ENCODE measurements at regions not wholly inside any gene's neighbourhood (a gene's known extent, or its start where the extent isn't known, plus 50 kb on each side); places are given as distances from the start of the nearest gene placed in this dataset.

DNA sequence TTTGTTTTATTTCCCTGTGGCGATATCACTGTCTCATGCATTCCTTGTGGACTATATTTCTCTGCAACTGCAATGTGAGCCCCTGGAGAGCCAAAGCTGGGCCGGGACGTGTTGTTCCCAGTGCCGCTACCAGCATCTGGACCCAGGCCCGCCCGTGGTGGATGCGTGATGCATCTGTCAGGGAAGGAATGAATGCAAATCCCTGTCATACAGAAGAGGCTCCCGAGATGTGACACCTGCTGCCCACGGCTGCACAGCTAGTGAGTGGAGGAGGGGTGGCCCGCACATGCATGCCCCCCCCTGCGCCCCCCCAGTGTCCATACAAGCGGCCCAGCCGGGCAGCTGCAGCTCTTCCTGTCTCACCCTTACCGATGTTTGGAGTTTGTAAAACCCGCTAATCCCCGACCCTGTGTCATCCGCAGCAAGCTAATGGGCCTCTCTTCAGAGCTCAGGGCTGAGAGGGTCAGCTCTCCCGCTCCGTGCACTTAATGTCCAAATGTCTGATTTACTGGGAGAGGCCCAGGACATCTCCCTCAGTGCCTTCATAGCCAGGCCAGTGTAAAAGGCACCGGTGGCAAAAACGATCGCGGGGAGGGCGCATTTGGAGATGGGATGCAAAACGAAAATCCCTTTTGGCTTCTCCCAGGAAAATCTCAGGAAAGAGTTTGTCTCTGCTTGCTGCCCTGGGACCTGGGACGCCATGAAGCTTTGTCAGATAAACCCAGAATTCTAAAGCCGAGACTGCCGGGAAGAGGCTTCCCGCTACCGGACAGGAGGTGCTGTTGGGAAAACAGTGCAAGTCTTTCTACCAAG, 91.8 kb downstream of the FOXL1 start:
- DNase-seq = no peak
- H3K27ac Mint-ChIP-seq = no peak overlapping the region
- peaks cover 31% of the 10 kb centered on the region for H3K27me3 Mint-ChIP-seq

DNA sequence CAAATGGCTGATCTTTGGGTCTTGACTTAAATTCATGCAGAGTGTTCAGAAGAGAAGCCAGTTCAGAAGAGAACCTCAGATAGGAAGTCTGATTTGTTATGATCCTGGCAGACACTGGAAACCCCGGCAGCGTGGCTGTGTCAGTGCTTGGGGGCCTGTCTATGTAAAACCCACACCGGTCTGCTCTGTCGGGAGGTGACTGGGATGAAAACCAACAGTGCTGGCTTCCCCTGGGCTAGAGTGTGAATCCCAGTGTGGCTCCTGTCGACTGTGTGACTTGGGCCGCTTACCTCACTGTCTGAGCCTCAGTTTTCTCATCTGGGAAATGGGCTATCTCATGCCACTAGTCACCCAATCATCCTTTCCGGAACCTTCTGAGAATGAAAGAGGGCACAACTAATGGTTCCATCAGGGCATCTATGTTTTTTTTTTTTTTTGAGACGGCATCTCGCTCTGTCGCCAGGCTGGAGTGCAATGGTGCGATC, 92.4 kb downstream of the FOXL1 start:
- Mint-ChIP-seq H3K27me3 (peaks cover 30% of the 10 kb centered on the region), H3K36me3 (ENCODE audit: low read depth) (no peaks in the 10 kb centered on the region), H3K27ac (no peak overlapping the region), H3K4me1 (peaks cover 5% of the 10 kb centered on the region), H3K9me3 (peaks cover 8% of the 10 kb centered on the region), H3K4me3 (no peak overlapping the region)
- DNase-seq = no peak
- no peak for ATAC-seq

More for the DNA sequence above, 91.8 kb downstream of the FOXL1 start:
- Mint-ChIP-seq H3K4me3 (no peak overlapping the region), H3K4me1 (peaks cover 9% of the 10 kb centered on the region), H3K36me3 (ENCODE audit: low read depth) (no peaks in the 10 kb centered on the region), H3K9me3 (peaks cover 8% of the 10 kb centered on the region)
- no peak for ATAC-seq

DNA sequence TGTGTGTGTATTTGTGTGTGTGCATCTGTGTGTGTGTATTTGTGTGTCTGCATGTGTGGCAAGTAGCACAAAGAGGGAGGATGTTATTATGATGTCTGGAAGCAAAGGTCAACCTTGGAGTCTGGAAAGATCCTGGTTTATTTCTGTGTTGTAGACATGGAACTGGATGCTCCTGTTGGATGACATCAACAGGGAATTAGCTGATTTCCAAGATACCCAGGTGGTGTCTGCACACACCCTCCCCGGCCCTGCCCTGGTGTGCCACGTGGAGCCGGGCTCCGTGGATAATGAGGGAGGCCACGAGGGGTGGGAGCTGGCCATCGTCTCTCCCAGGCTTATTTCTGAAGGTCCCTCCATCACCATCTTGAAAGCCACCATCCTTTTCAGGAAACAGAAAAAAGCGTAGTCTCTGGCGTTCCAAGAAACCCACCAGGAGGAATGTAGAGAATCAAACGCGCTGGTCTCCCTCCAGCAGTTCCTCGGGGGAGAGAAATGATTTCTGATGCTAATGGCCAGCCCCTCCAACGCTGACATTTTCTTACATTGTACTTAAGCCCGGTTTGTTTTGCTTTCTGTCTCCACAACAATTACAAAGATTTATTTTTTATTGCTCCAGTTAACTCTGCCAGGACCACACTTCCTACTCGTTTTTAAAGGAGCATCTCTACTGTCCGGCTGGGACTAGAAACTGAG, 93.3 kb downstream of the FOXL1 start:
- Mint-ChIP-seq H3K9me3 (peaks cover under 1% of the 10 kb centered on the region), H3K4me1 (peaks cover 5% of the 10 kb centered on the region), H3K27ac (no peak overlapping the region), H3K36me3 (ENCODE audit: low read depth) (no peaks in the 10 kb centered on the region), H3K4me3 (no peak overlapping the region), H3K27me3 (peaks cover 27% of the 10 kb centered on the region)
- DNase-seq (no peak), ATAC-seq (no peak)

DNA sequence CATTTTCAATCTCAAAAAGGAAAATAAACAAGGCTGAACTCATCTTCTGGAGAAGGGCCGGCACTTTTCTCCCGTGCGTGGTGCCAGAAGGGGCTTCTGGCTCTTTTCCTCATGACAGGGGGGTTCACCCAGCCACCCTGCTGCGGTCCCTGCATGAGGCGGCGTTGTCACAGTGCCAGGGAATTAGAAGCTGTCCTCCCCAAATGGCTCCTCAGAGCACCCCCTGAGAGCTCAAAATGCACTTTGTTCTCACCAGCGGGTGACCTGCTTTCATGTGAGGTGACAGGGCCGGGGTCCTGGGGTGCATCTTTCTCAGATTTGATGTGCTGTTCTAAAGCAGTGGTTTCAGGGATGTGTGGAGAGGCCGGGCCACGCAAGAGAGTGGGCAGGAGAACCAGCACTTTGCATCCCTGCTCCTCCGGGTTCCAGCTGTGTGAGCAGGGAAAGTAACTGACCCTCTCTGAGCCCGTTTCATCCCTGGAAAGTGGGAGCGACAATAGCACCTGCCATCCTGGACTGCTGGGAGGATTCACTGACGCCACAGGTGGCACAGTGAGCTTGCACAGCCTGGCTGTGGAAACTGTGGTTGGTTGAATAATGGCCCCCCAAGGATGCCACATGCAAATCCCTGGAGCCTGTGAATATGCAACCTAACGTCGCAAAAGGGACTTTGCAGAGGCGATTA, 94.0 kb downstream of the FOXL1 start:
- Mint-ChIP-seq H3K27ac (no peak overlapping the region), H3K4me1 (peaks cover 5% of the 10 kb centered on the region), H3K9me3 (no peaks in the 10 kb centered on the region), H3K27me3 (peaks cover 25% of the 10 kb centered on the region), H3K36me3 (ENCODE audit: low read depth) (no peaks in the 10 kb centered on the region), H3K4me3 (no peak overlapping the region)
- no peak for ATAC-seq
- DNase-seq = no peak

DNA sequence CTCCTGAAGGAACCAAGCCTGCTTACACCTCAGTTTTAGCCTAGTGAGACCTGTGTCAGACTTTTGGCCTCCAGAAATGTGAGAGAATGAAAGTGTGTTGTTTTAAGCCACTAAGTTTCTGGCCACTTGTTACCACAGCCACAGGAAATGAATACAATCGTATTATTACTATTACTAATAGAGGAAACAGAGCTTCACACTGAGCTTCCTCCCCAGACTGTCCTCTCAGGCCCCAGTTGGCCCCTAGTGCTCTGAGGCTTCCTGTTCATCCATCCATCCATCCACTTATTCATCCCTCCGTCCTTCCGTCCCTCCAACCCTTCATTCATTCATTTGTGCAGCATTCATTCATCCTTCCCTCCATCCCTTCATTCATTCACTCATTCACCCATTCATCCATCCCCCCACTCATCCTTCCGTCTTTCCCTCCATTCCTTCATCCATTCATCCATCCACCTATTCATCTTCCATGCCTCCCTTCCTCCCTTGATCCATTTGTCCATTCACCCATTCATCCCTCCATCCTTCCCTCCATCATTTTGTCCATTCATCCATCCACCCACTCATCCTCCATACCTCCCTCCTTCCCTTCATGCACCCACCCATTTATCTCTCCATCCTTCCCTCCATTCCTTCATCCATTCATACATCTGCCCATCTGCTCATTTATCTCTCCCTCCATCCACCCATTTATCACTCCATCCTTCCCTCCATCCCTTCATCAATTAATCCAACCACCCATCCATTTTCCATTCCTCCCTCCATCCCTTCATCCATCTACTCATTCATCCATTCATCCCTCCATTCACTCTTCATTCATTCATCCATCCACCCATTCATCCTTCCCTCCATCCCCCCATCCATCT, 95.0 kb downstream of the FOXL1 start:
- Mint-ChIP-seq H3K4me3 (no peak overlapping the region), H3K4me1 (peaks cover 5% of the 10 kb centered on the region), H3K36me3 (ENCODE audit: low read depth) (no peaks in the 10 kb centered on the region), H3K27me3 (peaks cover 16% of the 10 kb centered on the region), H3K27ac (no peak overlapping the region), H3K9me3 (no peaks in the 10 kb centered on the region)
- ATAC-seq (no peak), DNase-seq (no peak)

DNA sequence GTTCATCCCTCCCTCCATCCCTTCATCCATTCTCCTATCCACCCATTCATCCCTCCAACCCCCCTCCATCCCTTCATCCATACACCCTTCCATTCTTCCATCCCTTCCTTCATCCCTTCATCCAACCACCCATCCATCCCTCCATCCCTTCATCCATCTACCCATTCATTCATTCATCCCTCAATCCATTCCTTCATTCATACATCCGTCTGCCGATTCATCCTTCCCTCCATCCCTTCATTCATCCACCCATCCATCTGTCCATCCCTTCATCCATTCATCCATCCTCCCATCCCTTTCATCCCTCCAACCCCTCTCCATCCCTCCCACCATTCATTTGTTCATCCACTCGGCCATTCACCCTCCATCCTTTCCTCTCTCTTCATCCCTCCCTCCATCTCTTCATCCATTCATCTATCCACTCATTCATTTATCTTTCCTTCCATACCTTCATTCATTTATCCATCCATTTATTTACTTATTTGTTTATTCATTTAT, 95.7 kb downstream of the FOXL1 start:
- DNase-seq (no peak), ATAC-seq (no peak)
- H3K36me3 Mint-ChIP-seq (ENCODE audit: low read depth) = no peaks in the 10 kb centered on the region
- H3K27ac Mint-ChIP-seq = no peak overlapping the region
- peaks cover 9% of the 10 kb centered on the region for H3K27me3 Mint-ChIP-seq
- H3K9me3 Mint-ChIP-seq = no peaks in the 10 kb centered on the region
- no peak overlapping the region for H3K4me3 Mint-ChIP-seq
- H3K4me1 Mint-ChIP-seq = peaks cover 3% of the 10 kb centered on the region

DNA sequence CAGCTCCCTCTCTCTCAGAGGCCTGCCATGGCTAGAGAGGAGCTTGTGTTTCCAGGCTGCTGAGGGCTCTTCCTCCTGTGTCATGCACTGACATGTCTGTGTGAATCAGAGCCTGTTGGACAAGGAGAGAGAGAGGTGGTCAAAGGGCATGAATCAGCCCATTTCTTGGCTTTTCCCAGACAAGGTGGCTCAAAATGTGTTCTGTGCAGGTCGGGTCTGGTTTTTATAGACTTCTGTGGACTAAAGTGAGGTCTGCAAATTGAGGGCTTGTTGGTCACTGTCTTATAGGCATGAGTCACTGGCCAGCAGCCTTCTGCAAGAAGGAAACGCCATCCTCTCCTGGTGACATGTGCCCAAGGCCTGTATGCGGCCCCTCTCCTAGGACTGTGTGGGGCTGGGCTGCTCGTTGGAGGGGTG, 97.9 kb downstream of the FOXL1 start:
- Mint-ChIP-seq H3K9me3 (peaks cover 6% of the 10 kb centered on the region), H3K27me3 (peaks cover 16% of the 10 kb centered on the region), H3K4me1 (no peaks in the 10 kb centered on the region), H3K4me3 (no peak overlapping the region), H3K27ac (no peak overlapping the region), H3K36me3 (ENCODE audit: low read depth) (no peaks in the 10 kb centered on the region)
- DNase-seq (no peak), ATAC-seq (no peak)

DNA sequence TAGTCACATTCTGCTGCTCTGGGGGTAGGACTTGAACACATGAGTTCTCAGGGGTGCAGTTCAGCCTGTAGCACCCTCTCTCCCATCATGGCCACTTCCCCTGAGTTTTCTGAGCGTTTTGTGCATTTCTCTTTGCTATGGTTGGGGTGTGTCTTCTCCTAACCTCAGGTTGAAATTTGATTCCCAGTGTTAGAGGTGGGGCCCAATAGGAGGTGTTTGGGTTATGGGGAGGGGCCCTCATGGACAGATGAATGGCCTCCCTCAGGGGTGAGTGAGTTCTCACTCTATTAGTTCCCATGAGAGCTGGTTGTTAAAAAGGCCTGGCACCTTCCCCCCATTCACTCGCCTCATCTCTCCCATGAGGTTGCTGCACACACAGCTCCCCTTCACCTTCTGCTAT, 101.1 kb downstream of the FOXL1 start:
- DNase-seq = no peak

DNA sequence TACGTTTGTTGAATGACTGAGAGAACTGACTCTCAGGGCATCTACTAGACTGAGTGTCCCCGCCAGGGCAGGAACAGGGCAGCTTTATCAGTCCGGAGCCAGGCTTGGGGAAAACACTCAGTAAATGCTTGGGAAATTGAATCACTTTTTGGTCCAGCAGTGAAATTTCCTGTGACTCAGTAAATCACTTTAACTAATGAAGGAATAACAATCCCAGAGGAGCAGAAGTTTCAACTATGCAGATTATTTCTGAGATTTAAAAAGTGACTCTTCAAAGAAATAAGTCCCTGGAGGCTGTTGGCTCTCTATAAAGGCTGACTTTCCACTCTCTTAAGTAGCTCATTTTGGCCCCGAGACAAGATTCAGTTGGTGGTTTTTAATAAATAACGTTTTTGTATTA, 101.8 kb downstream of the FOXL1 start:
- no peaks in the 10 kb centered on the region for H3K36me3 Mint-ChIP-seq (ENCODE audit: low read depth)
- no peak for ATAC-seq
- no peak for DNase-seq
- no peaks in the 10 kb centered on the region for H3K4me1 Mint-ChIP-seq
- H3K9me3 Mint-ChIP-seq = peaks cover 6% of the 10 kb centered on the region
- peaks cover 25% of the 10 kb centered on the region for H3K27me3 Mint-ChIP-seq
- no peak overlapping the region for H3K27ac Mint-ChIP-seq
- no peak overlapping the region for H3K4me3 Mint-ChIP-seq

More for the DNA sequence above, 101.1 kb downstream of the FOXL1 start:
- ATAC-seq = no peak
- Mint-ChIP-seq H3K4me1 (no peaks in the 10 kb centered on the region), H3K9me3 (peaks cover 6% of the 10 kb centered on the region), H3K36me3 (ENCODE audit: low read depth) (no peaks in the 10 kb centered on the region), H3K4me3 (no peak overlapping the region), H3K27ac (no peak overlapping the region), H3K27me3 (peaks cover 25% of the 10 kb centered on the region)

DNA sequence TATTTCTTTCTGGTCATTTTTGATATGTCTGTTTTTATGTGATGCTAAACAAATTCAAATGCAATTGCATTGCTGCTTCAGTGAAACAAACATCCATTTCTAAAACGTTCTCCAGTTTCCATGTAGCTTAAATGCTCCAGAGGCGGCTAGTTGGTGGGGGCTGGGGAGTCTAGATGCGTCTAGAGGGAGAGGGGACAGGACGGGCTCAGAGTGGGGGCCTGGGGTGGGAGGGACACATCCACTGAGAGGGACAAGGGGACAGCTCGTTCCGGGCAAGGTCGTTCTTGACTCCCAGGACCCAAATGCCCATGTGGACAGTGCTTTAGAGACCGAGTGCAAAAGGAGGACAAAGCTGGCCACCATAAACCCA, 102.3 kb downstream of the FOXL1 start:
- DNase-seq = no peak
- H3K4me1 Mint-ChIP-seq = no peaks in the 10 kb centered on the region
- H3K27ac Mint-ChIP-seq = no peak overlapping the region
- peaks cover 27% of the 10 kb centered on the region for H3K27me3 Mint-ChIP-seq
- no peak overlapping the region for H3K4me3 Mint-ChIP-seq
- H3K36me3 Mint-ChIP-seq (ENCODE audit: low read depth) = no peaks in the 10 kb centered on the region
- peaks cover 6% of the 10 kb centered on the region for H3K9me3 Mint-ChIP-seq
- ATAC-seq = no peak

DNA sequence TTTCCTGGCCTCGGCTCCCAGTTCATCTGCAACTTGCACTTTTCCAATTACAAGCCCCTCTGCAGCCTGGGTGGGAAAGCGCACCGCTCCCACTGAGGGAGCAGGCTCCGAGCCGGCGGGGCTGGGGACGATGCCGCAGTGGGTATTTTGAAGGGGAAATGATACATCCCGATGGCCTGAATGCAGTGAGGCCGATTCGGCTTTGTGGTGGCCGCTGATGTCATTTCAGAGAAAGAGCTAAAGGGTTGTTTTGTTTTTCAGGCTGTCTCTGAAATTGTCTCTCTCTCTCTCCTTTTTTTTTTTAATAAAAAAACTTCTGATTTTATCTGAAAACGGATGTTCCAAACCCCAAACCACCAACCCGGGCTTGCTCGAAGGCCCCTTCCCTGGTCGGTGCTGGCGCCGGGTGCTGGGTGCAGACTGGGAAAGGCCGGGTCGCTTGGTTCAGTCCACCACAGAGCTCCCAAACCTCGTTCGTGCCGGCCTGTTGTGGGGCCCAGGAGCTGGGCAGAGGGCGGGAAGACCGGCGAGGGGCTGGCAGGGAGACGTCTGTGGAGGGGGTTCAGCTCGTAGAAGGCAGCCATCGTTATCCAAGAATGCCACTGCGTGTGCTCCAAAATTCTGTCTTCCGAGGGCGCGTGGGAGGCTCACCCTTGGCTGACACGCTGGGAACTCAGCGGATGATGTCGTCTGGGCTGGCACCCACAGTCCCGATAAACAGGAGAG, 102.8 kb downstream of the FOXL1 start:
- Mint-ChIP-seq H3K4me3 (no peak overlapping the region), H3K36me3 (ENCODE audit: low read depth) (no peaks in the 10 kb centered on the region), H3K4me1 (no peaks in the 10 kb centered on the region), H3K27me3 (peaks cover 30% of the 10 kb centered on the region), H3K27ac (no peak overlapping the region), H3K9me3 (peaks cover 6% of the 10 kb centered on the region)
- DNase-seq (no peak), ATAC-seq (no peak)

DNA sequence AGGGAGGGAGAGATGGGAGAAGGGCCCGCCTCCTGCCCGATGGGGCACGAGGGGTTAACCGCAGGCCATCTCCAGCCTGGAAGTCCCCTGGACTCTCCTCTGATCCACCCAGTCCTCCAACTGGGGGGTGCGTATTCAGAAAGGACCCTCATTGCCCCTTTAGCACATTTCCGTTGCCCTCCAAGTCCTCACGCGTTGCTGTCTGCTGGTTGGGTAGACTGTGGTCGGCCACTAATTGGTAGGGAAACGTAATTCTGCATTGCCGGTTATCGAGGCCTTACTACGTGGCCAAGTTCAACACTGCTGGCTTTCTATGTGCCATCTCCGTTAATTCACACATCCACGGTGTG, 103.4 kb downstream of the FOXL1 start:
- H3K4me1 Mint-ChIP-seq = no peaks in the 10 kb centered on the region
- ATAC-seq = no peak
- H3K27me3 Mint-ChIP-seq = peaks cover 30% of the 10 kb centered on the region

DNA sequence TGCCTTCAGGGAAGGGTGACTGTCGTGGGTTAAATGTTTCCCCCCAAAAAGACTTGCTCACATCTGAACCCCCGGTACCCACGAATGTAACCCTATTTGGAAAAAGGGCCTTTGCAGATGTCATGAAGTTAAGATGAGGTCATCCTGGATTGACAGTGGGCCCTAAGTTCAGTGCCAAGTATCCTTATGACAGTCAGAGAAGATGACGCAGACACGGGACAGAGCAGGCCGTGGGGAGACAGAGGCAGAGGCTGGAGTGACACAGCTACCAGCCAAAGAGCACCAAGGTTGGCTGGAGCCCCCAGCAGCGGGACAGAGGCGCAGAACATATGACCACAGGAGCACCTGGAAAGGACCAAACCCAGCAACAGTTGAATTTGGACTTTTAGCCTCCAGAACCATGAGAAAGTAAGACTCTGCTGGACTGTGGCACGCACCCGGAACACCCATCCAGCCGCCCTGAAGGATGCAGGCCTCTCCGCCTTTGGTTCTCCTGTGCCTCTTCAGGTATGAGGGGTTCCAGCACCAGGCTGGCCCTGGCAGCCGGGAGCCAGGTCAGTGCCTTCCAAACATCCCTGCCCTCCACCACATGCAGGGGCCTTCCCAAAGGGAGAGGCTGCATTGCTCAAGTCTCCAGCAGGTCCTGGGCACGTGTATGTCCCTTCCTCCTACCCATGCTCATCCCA, 104.0 kb downstream of the FOXL1 start:
- no peak for DNase-seq
- no peak overlapping the region for H3K27ac Mint-ChIP-seq
- H3K36me3 Mint-ChIP-seq (ENCODE audit: low read depth) = no peaks in the 10 kb centered on the region
- H3K9me3 Mint-ChIP-seq = peaks cover 6% of the 10 kb centered on the region
- H3K4me1 Mint-ChIP-seq = no peaks in the 10 kb centered on the region
- no peak overlapping the region for H3K4me3 Mint-ChIP-seq
- no peak for ATAC-seq
- H3K27me3 Mint-ChIP-seq = peaks cover 28% of the 10 kb centered on the region

More for the DNA sequence above, 103.4 kb downstream of the FOXL1 start:
- H3K36me3 Mint-ChIP-seq (ENCODE audit: low read depth) = no peaks in the 10 kb centered on the region
- no peak overlapping the region for H3K27ac Mint-ChIP-seq
- H3K9me3 Mint-ChIP-seq = peaks cover 6% of the 10 kb centered on the region
- no peak for DNase-seq
- no peak overlapping the region for H3K4me3 Mint-ChIP-seq

All from activated naive CD8-positive, alpha-beta T cell treated with anti-CD3 and anti-CD28 coated beads, Interleukin-2, amount 50 U/mL, for 24 hours (primary cell).